ENCODE measurements at regions not wholly inside any gene's neighbourhood (a gene's known extent, or its start where the extent isn't known, plus 50 kb on each side); places are given as distances from the start of the nearest gene placed in this dataset.

GRCh38 chr15:29203718-29204368, 65.8 kb downstream of the NSMCE3 start:
- no peak for TF ChIP-seq PRDM15 (CRISPR knock-in tag; IDR thresholded peaks at IDR 0.05)
- TF ChIP-seq ATF2 (CRISPR knock-in tag; IDR thresholded peaks at IDR 0.05; ENCODE audit: borderline replicate concordance, low read depth) = no peak
- no peak for TF ChIP-seq CREB1 (CRISPR knock-in tag; IDR thresholded peaks at IDR 0.05)
- no peak for TF ChIP-seq CTCF (IDR thresholded peaks at IDR 0.05)
